Fibroblast of mammary gland (primary cell): ENCODE measurements at regions not wholly inside any gene's neighbourhood (a gene's known extent, or its start where the extent isn't known, plus 50 kb on each side); places are given as distances from the start of the nearest gene placed in this dataset.

Experiments
- DNase-seq: peaks from one replicate; pipeline ENCODE4 v3.0.0-alpha.2; 2010; ENCODE audit warnings: low read depth
- H3K4me3 ChIP-seq: 2 replicates; pipeline ENCODE4 v1.5.1; 2011; ENCODE audit warnings: low read depth, mild to moderate bottlenecking, low read length, moderate library complexity; ENCODE audit not compliant: control insufficient read depth
- TF ChIP-seq, protein P1 (sequence below): conservative IDR thresholded peaks from 2 replicates; pipeline ENCODE4 v1.5.1; 2011; ENCODE audit warnings: low read depth, low read length, inconsistent platforms; ENCODE audit not compliant: control insufficient read depth, insufficient read depth

DNA sequence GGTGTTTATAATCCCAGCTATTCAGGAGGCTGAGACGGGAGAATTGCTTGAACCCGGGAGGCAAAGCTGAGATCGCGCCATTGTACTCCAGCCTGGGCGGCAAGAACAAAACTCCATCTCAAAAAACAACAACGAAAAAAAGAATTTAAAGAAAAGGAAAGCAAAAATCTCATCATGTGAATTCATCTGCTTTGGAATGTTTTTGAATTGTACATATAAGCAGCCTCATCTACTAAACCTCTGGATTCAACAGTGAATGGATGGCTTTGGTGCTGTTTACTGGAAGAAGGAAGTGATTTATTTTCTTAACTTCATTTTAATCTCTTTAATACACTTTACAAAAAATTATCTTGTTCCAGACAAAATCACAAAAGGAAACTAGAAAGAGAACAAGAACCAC is 51.8 kb upstream of the PNRC1 start:
- TF ChIP-seq, protein P1, sequence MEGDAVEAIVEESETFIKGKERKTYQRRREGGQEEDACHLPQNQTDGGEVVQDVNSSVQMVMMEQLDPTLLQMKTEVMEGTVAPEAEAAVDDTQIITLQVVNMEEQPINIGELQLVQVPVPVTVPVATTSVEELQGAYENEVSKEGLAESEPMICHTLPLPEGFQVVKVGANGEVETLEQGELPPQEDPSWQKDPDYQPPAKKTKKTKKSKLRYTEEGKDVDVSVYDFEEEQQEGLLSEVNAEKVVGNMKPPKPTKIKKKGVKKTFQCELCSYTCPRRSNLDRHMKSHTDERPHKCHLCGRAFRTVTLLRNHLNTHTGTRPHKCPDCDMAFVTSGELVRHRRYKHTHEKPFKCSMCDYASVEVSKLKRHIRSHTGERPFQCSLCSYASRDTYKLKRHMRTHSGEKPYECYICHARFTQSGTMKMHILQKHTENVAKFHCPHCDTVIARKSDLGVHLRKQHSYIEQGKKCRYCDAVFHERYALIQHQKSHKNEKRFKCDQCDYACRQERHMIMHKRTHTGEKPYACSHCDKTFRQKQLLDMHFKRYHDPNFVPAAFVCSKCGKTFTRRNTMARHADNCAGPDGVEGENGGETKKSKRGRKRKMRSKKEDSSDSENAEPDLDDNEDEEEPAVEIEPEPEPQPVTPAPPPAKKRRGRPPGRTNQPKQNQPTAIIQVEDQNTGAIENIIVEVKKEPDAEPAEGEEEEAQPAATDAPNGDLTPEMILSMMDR, result no peak
- DNase-seq, result no peak
- no peak overlapping the region for H3K4me3 ChIP-seq

DNA sequence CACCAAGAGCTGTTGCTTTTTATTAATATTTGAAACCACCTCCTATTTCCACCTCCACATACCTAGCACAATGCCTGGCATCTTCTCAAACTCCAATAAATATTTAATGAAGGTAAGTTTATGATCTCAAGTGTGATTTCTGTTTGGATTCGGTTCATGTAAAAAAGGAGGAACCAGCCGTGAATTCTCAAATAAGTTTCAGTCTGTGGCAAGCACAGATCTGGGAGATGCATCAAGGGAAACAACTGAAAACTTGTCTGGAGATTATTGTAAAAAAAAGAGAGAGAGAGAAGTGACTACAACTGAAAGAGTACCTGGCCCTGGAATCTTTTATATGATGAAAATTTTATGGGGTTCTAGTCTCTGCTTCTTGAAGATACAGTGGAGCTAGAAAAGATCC is 52.8 kb upstream of the PNRC1 start:
- no peak for DNase-seq
- no peak overlapping the region for H3K4me3 ChIP-seq
- TF ChIP-seq, protein P1, result no peak

DNA sequence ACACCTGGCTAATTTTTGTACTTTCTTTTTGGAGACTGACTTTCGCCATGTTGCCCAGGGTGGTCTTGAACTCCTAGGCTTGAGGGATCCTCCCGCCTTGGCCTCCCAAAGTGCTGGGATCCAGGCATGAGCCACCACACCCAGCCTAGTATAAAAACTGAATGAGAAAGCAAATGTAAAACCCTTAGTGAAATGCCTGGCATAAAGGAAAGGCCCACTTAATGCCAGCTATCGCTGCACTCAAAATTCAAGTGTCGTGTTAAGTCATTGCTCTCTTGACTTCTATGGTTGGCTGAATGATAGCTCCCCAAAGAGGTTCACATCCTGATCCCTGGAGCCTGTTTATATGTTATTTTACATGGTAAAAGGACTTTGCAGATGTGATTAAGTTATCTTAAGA is 54.4 kb upstream of the PNRC1 start:
- TF ChIP-seq, protein P1, result no peak
- no peak for DNase-seq
- H3K4me3 ChIP-seq, result no peak overlapping the region

DNA sequence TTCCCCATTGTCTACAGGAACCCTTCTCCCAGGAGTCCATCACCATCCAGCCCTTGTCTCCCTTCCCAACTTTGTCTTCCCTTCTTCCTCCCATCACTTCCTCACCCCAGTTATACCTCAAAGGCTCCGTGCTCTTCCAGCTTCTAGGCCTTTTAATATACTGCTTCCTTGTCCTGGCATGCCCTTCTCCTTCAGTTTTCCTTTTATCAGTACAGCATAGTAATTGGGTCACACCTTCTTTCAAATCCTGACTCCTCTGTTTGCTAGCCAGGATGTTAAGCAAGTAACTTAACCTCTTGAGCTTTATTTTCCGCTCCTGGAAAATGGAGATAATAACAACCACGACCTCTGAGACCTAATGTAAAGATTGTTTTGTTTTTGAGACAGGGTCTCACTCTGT is 54.9 kb upstream of the PNRC1 start:
- TF ChIP-seq, protein P1, result no peak
- no peak for DNase-seq
- H3K4me3 ChIP-seq, result no peak overlapping the region

DNA sequence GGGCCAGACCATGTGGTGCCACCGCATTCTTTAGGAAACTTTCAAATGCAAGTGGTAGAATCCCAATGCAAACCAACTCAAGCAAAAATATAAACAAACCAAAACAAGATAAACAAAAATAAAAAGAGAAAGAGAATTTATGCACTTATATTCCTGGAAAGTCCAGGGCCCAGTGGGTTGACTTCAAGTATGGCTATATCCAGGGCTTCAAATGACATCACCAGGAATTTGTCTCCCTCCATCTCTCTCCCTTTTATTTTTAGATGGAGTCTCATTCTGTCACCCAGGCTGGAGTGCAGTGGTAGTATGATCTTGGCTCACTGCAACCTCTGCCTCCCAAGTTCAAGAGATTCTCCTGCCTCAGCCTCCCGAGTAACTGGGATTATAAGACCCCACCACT is 56.1 kb upstream of the PNRC1 start:
- H3K4me3 ChIP-seq, result no peak overlapping the region
- DNase-seq, result no peak
- TF ChIP-seq, protein P1, result no peak

DNA sequence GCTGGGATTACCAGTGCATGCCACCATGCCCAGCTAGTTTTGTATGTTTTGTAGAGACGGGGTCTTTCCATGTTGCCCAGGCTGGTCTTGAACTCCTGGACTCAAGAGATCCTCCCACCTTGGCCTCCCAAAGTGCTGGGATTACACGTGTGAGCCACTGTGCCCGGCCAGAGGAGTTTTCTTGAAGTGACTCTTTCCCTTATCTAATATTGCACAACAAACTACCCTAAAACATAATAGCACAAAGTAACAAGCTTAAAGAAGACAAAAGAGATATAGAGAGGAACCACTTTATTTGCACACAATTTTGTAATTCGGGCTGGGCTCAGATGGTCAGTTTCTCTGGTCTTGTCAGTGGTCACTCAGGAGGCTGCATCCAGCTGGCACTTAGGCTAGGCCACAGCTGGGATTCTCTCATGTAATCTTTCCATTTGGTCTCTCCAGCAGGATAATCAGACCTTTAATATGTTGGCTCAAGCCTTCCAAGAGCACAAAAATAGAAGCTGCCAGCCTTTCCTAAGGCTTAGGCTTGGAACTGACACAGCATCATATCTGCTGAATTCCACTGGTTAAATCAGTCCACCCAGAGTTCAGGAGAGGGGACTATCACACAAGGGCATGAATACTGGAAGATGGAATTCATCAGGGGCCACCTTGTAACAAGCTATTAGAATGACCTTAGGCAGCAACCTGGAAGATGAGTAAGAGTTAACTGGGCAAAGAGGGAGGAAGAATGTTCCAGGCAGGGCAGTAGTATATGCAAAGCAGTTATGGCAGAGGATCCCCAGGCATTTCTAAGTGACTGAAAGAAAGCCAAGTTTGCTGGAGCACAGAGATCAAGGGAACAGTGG is 56.7 kb upstream of the PNRC1 start:
- peak; percentile 55 for DNase-seq

More for the DNA sequence above, 56.7 kb upstream of the PNRC1 start:
- H3K4me3 ChIP-seq, result no peak overlapping the region
- TF ChIP-seq, protein P1, result no peak
